ENCODE measurements at regions not wholly inside any gene's neighbourhood (a gene's known extent, or its start where the extent isn't known, plus 50 kb on each side); places are given as distances from the start of the nearest gene placed in this dataset.

DNA sequence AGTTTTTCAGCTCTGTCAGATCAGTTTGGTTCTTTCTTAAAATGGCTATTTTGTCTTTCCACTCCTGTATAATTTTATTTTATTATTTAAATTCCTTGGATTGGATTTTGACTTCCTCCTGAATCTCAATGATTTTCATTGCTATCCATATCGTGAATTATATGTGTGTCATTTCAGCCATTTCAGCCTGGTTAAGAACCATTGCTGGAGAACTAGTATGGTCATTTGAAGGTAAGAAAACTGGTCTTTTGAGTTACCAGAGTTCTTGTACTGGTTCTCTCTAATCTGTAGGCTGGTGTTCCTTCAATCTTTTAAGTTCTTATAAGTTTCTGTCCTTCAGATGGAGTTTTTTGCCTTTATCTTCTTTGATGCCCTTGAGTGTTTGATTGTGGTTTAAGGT is 815.5 kb downstream of the KLHL13 start:
- no peak overlapping the region for H3K4me2 ChIP-seq (ENCODE audit: insufficient read depth, insufficient read length, low read length)
- DNase-seq, result no peak
- WGBS (ENCODE audit: extremely low coverage, insufficient read length, low lambda C conversion rate), result no CpG with 5 or more reads among the region's 1 CpG
- no peaks in the 10 kb centered on the region for H4K20me1 ChIP-seq (ENCODE audit: control insufficient read depth, insufficient read depth, insufficient read length)
- H2BK12ac ChIP-seq (ENCODE audit: insufficient read length, low read depth, low read length), result no peak overlapping the region
- no peak overlapping the region for H3K9ac ChIP-seq (ENCODE audit: extremely low read depth, insufficient read length, low read length)
- no peaks in the 10 kb centered on the region for H3K27me3 ChIP-seq (ENCODE audit: insufficient read depth, low read length)
- H2BK120ac ChIP-seq (ENCODE audit: low read depth, low read length, poor library complexity, severe bottlenecking), result no peak overlapping the region
- no peak overlapping the region for H4K8ac ChIP-seq (replicated peaks; ENCODE audit: insufficient read length, low read depth, low read length)
- no peak overlapping the region for H4K5ac ChIP-seq (ENCODE audit: insufficient read length, low read depth, low read length)
- H2BK20ac ChIP-seq (ENCODE audit: low read depth, low read length, poor library complexity, severe bottlenecking), result no peak overlapping the region
- Mint-ChIP-seq H3K36me3 (ENCODE audit: insufficient read depth in 1 of 3, low read depth in 3 of 3) (no peaks in the 10 kb centered on the region; a peak in 1 of 7 replicates), H3K4me3 (no peak overlapping the region), H3K4me1 (no peaks in the 10 kb centered on the region), H3K27ac (no peak overlapping the region), H3K27me3 (ENCODE audit: low read depth) (no peaks in the 10 kb centered on the region), H3K9me3 (no peaks in the 10 kb centered on the region; a peak in 2 of 5 replicates)
- no peaks in the 10 kb centered on the region for H3K23me2 ChIP-seq (ENCODE audit: insufficient read length, low read depth, low read length, poor library complexity, severe bottlenecking)
- no peak overlapping the region for H3K56ac ChIP-seq (ENCODE audit: insufficient read length, low read depth, low read length)
- H2AK5ac ChIP-seq (ENCODE audit: insufficient read length, low read length), result no peak overlapping the region
- H2AFZ ChIP-seq (ENCODE audit: low read length), result no peak overlapping the region
- no peaks in the 10 kb centered on the region for H3K4me1 ChIP-seq (ENCODE audit: insufficient read depth, low read length)
- H2BK5ac ChIP-seq (ENCODE audit: insufficient read length, low read length), result no peak overlapping the region
- H3T11ph ChIP-seq (ENCODE audit: low read length), result no peak overlapping the region
- H3K9me3 ChIP-seq (ENCODE audit: control insufficient read depth, low read depth, low read length), result no peaks in the 10 kb centered on the region
- H3K79me2 ChIP-seq (ENCODE audit: insufficient read depth, low read length), result no peaks in the 10 kb centered on the region
- H3K79me1 ChIP-seq (ENCODE audit: insufficient read depth, low read depth, low read length, poor library complexity, severe bottlenecking), result no peaks in the 10 kb centered on the region
- no peak overlapping the region for H3K14ac ChIP-seq (ENCODE audit: insufficient read depth, low read length)
- H3K4ac ChIP-seq (ENCODE audit: low read depth, low read length), result no peak overlapping the region
- no peak overlapping the region for H3K27ac ChIP-seq (ENCODE audit: insufficient read length, low read depth, low read length)
- H3K23ac ChIP-seq (ENCODE audit: insufficient read length, low read depth, low read length), result no peak overlapping the region
- H2BK15ac ChIP-seq (ENCODE audit: low read depth, low read length), result no peak overlapping the region
- no peak overlapping the region for H3K18ac ChIP-seq (ENCODE audit: insufficient read length, low read depth, low read length)
- TF ChIP-seq, protein P1, sequence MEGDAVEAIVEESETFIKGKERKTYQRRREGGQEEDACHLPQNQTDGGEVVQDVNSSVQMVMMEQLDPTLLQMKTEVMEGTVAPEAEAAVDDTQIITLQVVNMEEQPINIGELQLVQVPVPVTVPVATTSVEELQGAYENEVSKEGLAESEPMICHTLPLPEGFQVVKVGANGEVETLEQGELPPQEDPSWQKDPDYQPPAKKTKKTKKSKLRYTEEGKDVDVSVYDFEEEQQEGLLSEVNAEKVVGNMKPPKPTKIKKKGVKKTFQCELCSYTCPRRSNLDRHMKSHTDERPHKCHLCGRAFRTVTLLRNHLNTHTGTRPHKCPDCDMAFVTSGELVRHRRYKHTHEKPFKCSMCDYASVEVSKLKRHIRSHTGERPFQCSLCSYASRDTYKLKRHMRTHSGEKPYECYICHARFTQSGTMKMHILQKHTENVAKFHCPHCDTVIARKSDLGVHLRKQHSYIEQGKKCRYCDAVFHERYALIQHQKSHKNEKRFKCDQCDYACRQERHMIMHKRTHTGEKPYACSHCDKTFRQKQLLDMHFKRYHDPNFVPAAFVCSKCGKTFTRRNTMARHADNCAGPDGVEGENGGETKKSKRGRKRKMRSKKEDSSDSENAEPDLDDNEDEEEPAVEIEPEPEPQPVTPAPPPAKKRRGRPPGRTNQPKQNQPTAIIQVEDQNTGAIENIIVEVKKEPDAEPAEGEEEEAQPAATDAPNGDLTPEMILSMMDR (conservative IDR thresholded peaks at IDR 0.05), result no peak
- H4K91ac ChIP-seq (ENCODE audit: insufficient read length, low read depth, low read length), result no peak overlapping the region
